ENCODE measurements at regions not wholly inside any gene's neighbourhood (a gene's known extent, or its start where the extent isn't known, plus 50 kb on each side); places are given as distances from the start of the nearest gene placed in this dataset.

GRCh38 chr3:104951426-104951825 lies 415.3 kb upstream of the ALCAM start:
- intact Hi-C loops (cut with DNase I), result no loop called here

DNA sequence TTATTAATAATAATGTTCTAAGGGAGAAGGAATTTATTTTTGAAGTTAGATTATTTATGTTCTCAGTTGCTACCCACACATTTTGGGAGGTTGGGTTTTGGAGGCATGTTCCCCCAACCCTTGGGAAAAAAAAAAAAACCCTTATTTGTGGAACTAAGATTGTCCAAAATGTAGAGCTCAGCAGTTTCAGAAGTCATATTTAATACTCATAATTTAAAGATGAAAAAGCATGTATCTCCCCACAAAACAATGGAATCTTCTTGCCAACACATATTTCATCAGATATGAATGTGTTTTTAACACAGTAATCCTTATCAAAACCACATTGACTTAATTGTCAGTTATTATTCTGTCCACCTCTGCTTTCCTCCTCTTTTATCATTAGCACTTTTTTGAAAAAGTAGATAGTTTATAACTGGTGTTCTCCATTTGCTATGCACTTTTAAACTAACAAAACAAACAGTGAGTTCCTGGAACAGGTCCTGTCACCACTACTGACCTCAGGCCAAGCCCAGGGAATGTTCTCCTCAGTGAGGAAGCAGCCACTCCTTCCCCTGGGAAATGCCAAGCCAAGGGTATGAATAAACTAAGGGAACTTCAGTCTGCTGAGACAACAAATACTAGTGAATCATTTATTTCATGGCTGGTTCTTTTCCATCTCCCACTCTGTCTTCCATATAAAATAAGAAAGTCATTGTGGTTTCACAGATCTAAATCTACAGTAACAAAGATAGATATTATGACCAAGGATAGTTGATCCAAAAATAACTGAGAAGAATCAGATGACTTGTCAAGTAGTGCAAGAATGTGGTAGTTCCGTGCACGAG lies 414.4 kb upstream of the ALCAM start:
- TF ChIP-seq CTCF (IDR thresholded peaks at IDR 0.05; ENCODE audit: borderline replicate concordance, extremely low read depth, insufficient read depth), result no peak
- Histone ChIP-seq H3K27ac (ENCODE audit: low read depth in 2 of 2, low read length in 2 of 2) (no peak overlapping the region), H3K4me3 (ENCODE audit: low read length in 3 of 3) (no peak overlapping the region), H3K36me3 (ENCODE audit: control insufficient read depth in 2 of 3, insufficient read depth in 3 of 3, low read length in 3 of 3) (no peaks in the 10 kb centered on the region), H3K4me1 (ENCODE audit: control insufficient read depth in 2 of 3, insufficient read depth in 2 of 3, low read depth in 1 of 3, low read length in 3 of 3) (no peaks in the 10 kb centered on the region), H3K9me3 (ENCODE audit: control insufficient read depth in 2 of 3, insufficient read depth in 1 of 3, low read length in 3 of 3) (no peaks in the 10 kb centered on the region), H3K9ac (ENCODE audit: low read length in 3 of 3) (no peak overlapping the region), H3K27me3 (ENCODE audit: control insufficient read depth, insufficient read depth, low read length) (no peaks in the 10 kb centered on the region)
- FAIRE-seq (no peak), DNase-seq (peak in 1 of 5 donors; percentile 5)
- intact Hi-C loops (cut with DNase I), result no loop called here

More at GRCh38 chr3:104951426-104951825, 415.3 kb upstream of the ALCAM start:
- no peak for FAIRE-seq
- Histone ChIP-seq H3K4me1 (ENCODE audit: control insufficient read depth in 2 of 3, insufficient read depth in 2 of 3, low read depth in 1 of 3, low read length in 3 of 3) (no peaks in the 10 kb centered on the region), H3K27me3 (ENCODE audit: control insufficient read depth, insufficient read depth, low read length) (no peaks in the 10 kb centered on the region), H3K9ac (ENCODE audit: low read length in 3 of 3) (no peak overlapping the region), H3K27ac (ENCODE audit: low read depth in 2 of 2, low read length in 2 of 2) (no peak overlapping the region), H3K36me3 (ENCODE audit: control insufficient read depth in 2 of 3, insufficient read depth in 3 of 3, low read length in 3 of 3) (no peaks in the 10 kb centered on the region), H3K4me3 (ENCODE audit: low read length in 3 of 3) (no peak overlapping the region), H3K9me3 (ENCODE audit: control insufficient read depth in 2 of 3, insufficient read depth in 1 of 3, low read length in 3 of 3) (no peaks in the 10 kb centered on the region)
- TF ChIP-seq CTCF (IDR thresholded peaks at IDR 0.05; ENCODE audit: borderline replicate concordance, extremely low read depth, insufficient read depth), result no peak
- no peak for DNase-seq

GRCh38 chr3:104956620-104957345 lies 409.9 kb upstream of the ALCAM start:
- no peaks in the 10 kb centered on the region for H3K4me1 ChIP-seq (ENCODE audit: control insufficient read depth in 2 of 3, insufficient read depth in 2 of 3, low read depth in 1 of 3, low read length in 3 of 3)
- H3K9me3 ChIP-seq (ENCODE audit: control insufficient read depth in 2 of 3, insufficient read depth in 1 of 3, low read length in 3 of 3), result no peaks in the 10 kb centered on the region
- H3K27ac ChIP-seq (ENCODE audit: low read depth in 2 of 2, low read length in 2 of 2), result no peak overlapping the region
- no peak for TF ChIP-seq CTCF (IDR thresholded peaks at IDR 0.05; ENCODE audit: borderline replicate concordance, extremely low read depth, insufficient read depth)
- intact Hi-C loops (cut with DNase I), result no loop called here
- H3K36me3 ChIP-seq (ENCODE audit: control insufficient read depth in 2 of 3, insufficient read depth in 3 of 3, low read length in 3 of 3), result no peaks in the 10 kb centered on the region
- H3K27me3 ChIP-seq (ENCODE audit: control insufficient read depth, insufficient read depth, low read length), result no peaks in the 10 kb centered on the region
- no peak overlapping the region for H3K4me3 ChIP-seq (ENCODE audit: low read length in 3 of 3)
- no peak for DNase-seq
- FAIRE-seq, result no peak
- H3K9ac ChIP-seq (ENCODE audit: low read length in 3 of 3), result no peak overlapping the region
